ENCODE measurements at regions not wholly inside any gene's neighbourhood (a gene's known extent, or its start where the extent isn't known, plus 50 kb on each side); places are given as distances from the start of the nearest gene placed in this dataset.

- intact Hi-C loops (cut with DNase I), result no loop called here
- TF ChIP-seq CTCF (IDR thresholded peaks at IDR 0.05) (no peak), POLR2AphosphoS5 (IDR thresholded peaks at IDR 0.05) (no peak), EP300 (IDR thresholded peaks at IDR 0.05) (no peak), POLR2A (IDR thresholded peaks at IDR 0.05) (no peak)
- no peak overlapping the region for H3K27ac ChIP-seq
- 72 to 76% methylated on average over 2 of the region's 2 CpGs for WGBS, 2 donors
- H3K4me3 ChIP-seq, result no peak overlapping the region
- H3K9me3 ChIP-seq, result no peaks in the 10 kb centered on the region
- peaks cover 0 to 14% (median 0%) of the 10 kb centered on the region in 3 donors for H3K27me3 ChIP-seq
- DNase-seq, result no peak
- H3K36me3 ChIP-seq, result no peaks in the 10 kb centered on the region
- H3K4me1 ChIP-seq, result peaks cover 0 to 8% (median 3%) of the 10 kb centered on the region in 4 donors
Measured at GRCh38 chr17:33944826-33945225, 310.3 kb upstream of the CCL2 start.

GRCh38 chr17:33945646-33946546 is 309.2 kb upstream of the CCL2 start:
- peaks cover 0 to 4% (median 1%) of the 10 kb centered on the region in 4 donors for H3K4me1 ChIP-seq
- H3K27me3 ChIP-seq, result peaks cover 0 to 14% (median 0%) of the 10 kb centered on the region in 3 donors
- no peak for DNase-seq
- H3K4me3 ChIP-seq, result no peak overlapping the region
- no peaks in the 10 kb centered on the region for H3K9me3 ChIP-seq
- intact Hi-C loops (cut with DNase I), result no loop called here
- no peak for TF ChIP-seq CTCF (IDR thresholded peaks at IDR 0.05)
- no peak for TF ChIP-seq POLR2A (IDR thresholded peaks at IDR 0.05)
- TF ChIP-seq EP300 (IDR thresholded peaks at IDR 0.05), result no peak
- TF ChIP-seq POLR2AphosphoS5 (IDR thresholded peaks at IDR 0.05), result no peak
- H3K27ac ChIP-seq, result no peak overlapping the region
- WGBS, 2 donors, result 36 to 58% methylated on average over 6 of the region's 6 CpGs
- H3K36me3 ChIP-seq, result no peaks in the 10 kb centered on the region

- no peaks in the 10 kb centered on the region for H3K4me1 ChIP-seq
- H3K9me3 ChIP-seq, result no peaks in the 10 kb centered on the region
- no peak overlapping the region for H3K4me3 ChIP-seq
- no peak for TF ChIP-seq POLR2A (IDR thresholded peaks at IDR 0.05)
- TF ChIP-seq CTCF (IDR thresholded peaks at IDR 0.05), result no peak
- no peak for TF ChIP-seq EP300 (IDR thresholded peaks at IDR 0.05)
- no peak for TF ChIP-seq POLR2AphosphoS5 (IDR thresholded peaks at IDR 0.05)
- H3K27ac ChIP-seq, result no peak overlapping the region
- peaks cover 0 to 14% (median 0%) of the 10 kb centered on the region in 3 donors for H3K27me3 ChIP-seq
- DNase-seq, result no peak
- intact Hi-C loops (cut with DNase I), result no loop called here
- no peaks in the 10 kb centered on the region for H3K36me3 ChIP-seq
Measured at GRCh38 chr17:33947762-33948161, 307.3 kb upstream of the CCL2 start.

- TF ChIP-seq CTCF (IDR thresholded peaks at IDR 0.05) (no peak), EP300 (IDR thresholded peaks at IDR 0.05) (no peak)
- no peak for DNase-seq
- no peaks in the 10 kb centered on the region for H3K36me3 ChIP-seq
- WGBS, 2 donors, result 83 to 85% methylated on average over 7 of the region's 7 CpGs
- no peaks in the 10 kb centered on the region for H3K9me3 ChIP-seq
- H3K27me3 ChIP-seq, result peaks cover 0 to 14% (median 0%) of the 10 kb centered on the region in 3 donors
- H3K27ac ChIP-seq, result no peak overlapping the region
- H3K4me3 ChIP-seq, result no peak overlapping the region
- intact Hi-C loops (cut with DNase I), result no loop called here
- H3K4me1 ChIP-seq, result no peaks in the 10 kb centered on the region
Measured at GRCh38 chr17:33948309-33948708, 306.8 kb upstream of the CCL2 start.
